Chondrocyte (in vitro differentiated cells): ENCODE measurements at regions not wholly inside any gene's neighbourhood (a gene's known extent, or its start where the extent isn't known, plus 50 kb on each side); places are given as distances from the start of the nearest gene placed in this dataset.

Source experiments
- DNase-seq: peaks from one replicate; pipeline ENCODE4 v3.0.0; 2021; ENCODE audit warnings: mixed read lengths, low spot score
- H3K27ac Mint-ChIP-seq: one replicate; pipeline ENCODE4 v1.8.0; 2021; ENCODE audit warnings: mild to moderate bottlenecking, moderate library complexity, mixed read lengths; ENCODE audit not compliant: unreplicated experiment
- H3K27me3 Mint-ChIP-seq: 2 replicates; pipeline ENCODE4 v1.8.0; 2021; ENCODE audit warnings: low read depth, mixed read lengths
- H3K36me3 Mint-ChIP-seq: 2 replicates; pipeline ENCODE4 v1.8.0; 2021; ENCODE audit warnings: low read depth, mixed read lengths
- H3K4me1 Mint-ChIP-seq: 2 replicates; pipeline ENCODE4 v1.8.0; 2021; ENCODE audit warnings: low read depth, mild to moderate bottlenecking, mixed read lengths
- H3K4me3 Mint-ChIP-seq: one replicate; pipeline ENCODE4 v1.8.0; 2021; ENCODE audit warnings: mild to moderate bottlenecking, moderate library complexity, mixed read lengths; ENCODE audit not compliant: unreplicated experiment
- H3K9me3 Mint-ChIP-seq: 2 replicates; pipeline ENCODE4 v1.8.0; 2021; ENCODE audit warnings: low read depth, mixed read lengths
- CTCF ChIP-seq: fragments of 200-600 bp; sonication (generic); IDR thresholded peaks from 2 replicates; pipeline ENCODE4 v1.5.0; 2021; ENCODE audit warnings: antibody characterized with exemption, mild to moderate bottlenecking, moderate library complexity

GRCh38 chr9:108108852-108109448, 619.4 kb upstream of the KLF4 start:
- no peak for TF ChIP-seq CTCF
- no peak for DNase-seq
- peaks cover 14% of the 10 kb centered on the region for H3K4me1 Mint-ChIP-seq
- no peaks in the 10 kb centered on the region for H3K9me3 Mint-ChIP-seq
- no peak overlapping the region for H3K27ac Mint-ChIP-seq
- no peaks in the 10 kb centered on the region for H3K36me3 Mint-ChIP-seq
- H3K4me3 Mint-ChIP-seq, result no peak overlapping the region
- peaks cover 4% of the 10 kb centered on the region for H3K27me3 Mint-ChIP-seq

DNA sequence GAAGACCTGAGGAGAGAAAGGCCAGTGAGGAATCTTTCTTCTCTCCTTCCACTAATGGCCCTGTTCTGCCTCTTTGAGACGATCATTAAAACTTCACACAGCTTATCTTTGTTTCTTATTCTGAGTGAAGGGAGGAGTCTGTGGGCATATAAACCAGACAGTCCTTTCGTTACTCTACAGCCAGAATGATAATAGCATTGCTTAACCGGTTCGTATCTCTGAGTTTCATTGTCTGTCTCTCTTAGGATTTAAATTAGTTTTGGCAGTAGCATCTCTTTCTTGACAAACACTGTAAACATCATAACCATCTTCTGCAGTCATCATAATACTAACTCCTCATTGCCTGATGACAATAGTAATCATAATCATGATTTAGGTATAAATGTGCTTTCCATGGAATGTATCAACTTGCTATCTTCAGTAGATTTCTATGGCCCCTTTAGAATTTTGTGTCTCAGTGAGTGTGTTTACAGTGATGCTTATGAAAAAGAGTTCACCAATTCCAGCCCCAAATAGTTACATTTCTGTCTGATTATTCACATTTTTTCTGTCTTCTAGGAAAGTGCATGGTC, 618.8 kb upstream of the KLF4 start:
- Mint-ChIP-seq H3K27ac (no peak overlapping the region), H3K27me3 (peaks cover 4% of the 10 kb centered on the region), H3K4me3 (no peak overlapping the region), H3K4me1 (peaks cover 17% of the 10 kb centered on the region), H3K9me3 (no peaks in the 10 kb centered on the region), H3K36me3 (no peaks in the 10 kb centered on the region)
- TF ChIP-seq CTCF, result no peak
- no peak for DNase-seq

DNA sequence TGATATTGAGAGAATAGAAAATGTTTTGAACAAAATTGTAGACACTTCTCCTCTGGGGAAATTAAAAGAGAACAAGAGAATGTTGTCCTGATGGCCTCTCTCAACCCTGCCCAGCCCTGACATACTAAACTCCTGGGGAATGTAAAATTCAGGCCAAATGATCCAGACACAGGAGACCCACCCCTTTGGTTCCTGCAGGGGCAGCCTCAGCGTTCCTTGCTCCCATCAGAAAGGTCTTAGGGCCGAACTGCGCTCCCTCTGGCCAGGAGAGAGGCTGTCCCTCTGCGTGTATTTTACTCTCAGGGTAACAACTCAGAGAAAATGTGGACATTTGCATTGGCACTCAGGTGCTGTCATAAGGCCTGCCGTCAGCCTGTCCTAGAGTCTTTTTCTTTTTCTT, 616.3 kb upstream of the KLF4 start:
- peak; percentile 8 for TF ChIP-seq CTCF
- no peak for DNase-seq
- H3K27ac Mint-ChIP-seq, result no peak overlapping the region
- H3K9me3 Mint-ChIP-seq, result no peaks in the 10 kb centered on the region
- H3K4me3 Mint-ChIP-seq, result no peak overlapping the region
- H3K27me3 Mint-ChIP-seq, result peaks cover 10% of the 10 kb centered on the region
- H3K4me1 Mint-ChIP-seq, result peaks cover 23% of the 10 kb centered on the region
- H3K36me3 Mint-ChIP-seq, result no peaks in the 10 kb centered on the region

- H3K4me3 Mint-ChIP-seq, result no peak overlapping the region
Observed at GRCh38 chr9:108104991-108105390, 615.4 kb upstream of the KLF4 start.

More at GRCh38 chr9:108104991-108105390, 615.4 kb upstream of the KLF4 start:
- peaks cover 12% of the 10 kb centered on the region for H3K27me3 Mint-ChIP-seq
- no peak for TF ChIP-seq CTCF
- H3K36me3 Mint-ChIP-seq, result no peaks in the 10 kb centered on the region
- peaks cover 23% of the 10 kb centered on the region for H3K4me1 Mint-ChIP-seq
- DNase-seq, result no peak
- no peak overlapping the region for H3K27ac Mint-ChIP-seq
- no peaks in the 10 kb centered on the region for H3K9me3 Mint-ChIP-seq
